ENCODE measurements at regions not wholly inside any gene's neighbourhood (a gene's known extent, or its start where the extent isn't known, plus 50 kb on each side); places are given as distances from the start of the nearest gene placed in this dataset.

GRCh38 chr3:83302091-83302490 is 1540.6 kb upstream of the GBE1 start:
- ATAC-seq (ENCODE audit: low FRiP score) (no peak), DNase-seq (ENCODE audit: low spot score) (no peak)
- no peak for TF ChIP-seq CTCF (IDR thresholded peaks at IDR 0.05)

- no peak for TF ChIP-seq CTCF (IDR thresholded peaks at IDR 0.05)
- ATAC-seq (ENCODE audit: low FRiP score): no peak
- DNase-seq (ENCODE audit: low spot score): no peak
These were observed 1556.2 kb upstream of the GBE1 start for GRCh38 chr3:83317605-83318004.

GRCh38 chr3:83320726-83321125 is 1559.3 kb upstream of the GBE1 start:
- no peak for DNase-seq (ENCODE audit: low spot score)
- no peak for TF ChIP-seq CTCF (IDR thresholded peaks at IDR 0.05)
- ATAC-seq (ENCODE audit: low FRiP score): no peak

- ATAC-seq (ENCODE audit: low FRiP score) (no peak), DNase-seq (ENCODE audit: low spot score) (no peak)
These were observed 1560.0 kb upstream of the GBE1 start for GRCh38 chr3:83321457-83321856.

GRCh38 chr3:83321891-83322290 is 1560.4 kb upstream of the GBE1 start:
- no peak for TF ChIP-seq CTCF (IDR thresholded peaks at IDR 0.05)
- no peak for ATAC-seq (ENCODE audit: low FRiP score)

More at GRCh38 chr3:83321457-83321856, 1560.0 kb upstream of the GBE1 start:
- TF ChIP-seq CTCF (IDR thresholded peaks at IDR 0.05): no peak

GRCh38 chr3:83354205-83354604 is 1592.8 kb upstream of the GBE1 start:
- DNase-seq (ENCODE audit: low spot score): no peak
- ATAC-seq (ENCODE audit: low FRiP score): no peak
- TF ChIP-seq CTCF (IDR thresholded peaks at IDR 0.05): no peak

More at GRCh38 chr3:83321891-83322290, 1560.4 kb upstream of the GBE1 start:
- DNase-seq (ENCODE audit: low spot score): no peak

GRCh38 chr3:83393276-83393675 is 1565.5 kb upstream of the CADM2 start:
- DNase-seq (ENCODE audit: low spot score) (no peak), ATAC-seq (ENCODE audit: low FRiP score) (no peak)
- TF ChIP-seq CTCF (IDR thresholded peaks at IDR 0.05): no peak
